ENCODE measurements at regions not wholly inside any gene's neighbourhood (a gene's known extent, or its start where the extent isn't known, plus 50 kb on each side); places are given as distances from the start of the nearest gene placed in this dataset.

DNA sequence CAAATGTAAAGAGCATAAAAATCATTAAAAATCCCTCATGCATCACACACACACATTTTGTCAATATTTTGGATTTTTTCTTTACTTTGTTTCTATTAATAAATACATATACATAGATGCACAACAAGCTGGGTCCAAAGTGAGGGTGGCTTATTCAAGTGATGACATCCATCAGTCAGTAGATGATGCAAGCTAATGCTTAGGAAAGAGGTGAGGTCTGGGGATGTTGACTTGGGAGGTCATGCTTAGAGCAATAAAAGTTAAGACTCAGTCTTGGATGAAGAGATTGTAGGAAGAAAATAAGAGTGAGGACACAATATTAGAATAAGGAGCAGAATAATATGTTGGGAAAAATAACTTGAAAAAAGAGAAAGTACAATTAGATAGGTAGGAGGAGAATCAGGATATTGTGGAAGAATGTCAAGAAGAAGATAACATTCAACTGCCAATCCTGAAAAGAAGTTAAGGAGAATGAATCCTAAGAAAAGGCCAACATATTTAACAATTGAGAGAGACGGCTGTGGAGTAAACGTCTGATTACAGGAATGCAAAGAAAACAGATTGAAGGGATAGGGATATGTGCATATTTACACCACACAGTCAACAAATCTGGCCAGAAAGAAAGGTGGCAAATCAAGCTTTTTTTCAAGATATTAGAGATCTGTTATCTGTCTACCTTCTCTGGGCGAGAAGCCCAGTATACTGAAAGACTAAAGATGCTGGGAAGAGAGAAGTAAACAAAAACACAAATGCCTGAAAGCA is 111.0 kb upstream of the TJP1 start:
- no peak for DNase-seq (ENCODE audit: extremely low read depth, low read depth)
- TF ChIP-seq CTCF (IDR thresholded peaks at IDR 0.05; ENCODE audit: low read depth, low read length, missing control alignments): no peak
- H3K4me3 ChIP-seq (replicated peaks; ENCODE audit: low read depth, low read length): no peak overlapping the region

- no peak for TF ChIP-seq CTCF (IDR thresholded peaks at IDR 0.05; ENCODE audit: low read depth, low read length, missing control alignments)
- no peak for DNase-seq (ENCODE audit: extremely low read depth, low read depth)
- no peak overlapping the region for H3K4me3 ChIP-seq (replicated peaks; ENCODE audit: low read depth, low read length)
These were observed 103.8 kb upstream of the TJP1 start for GRCh38 chr15:29926083-29926388.

DNA sequence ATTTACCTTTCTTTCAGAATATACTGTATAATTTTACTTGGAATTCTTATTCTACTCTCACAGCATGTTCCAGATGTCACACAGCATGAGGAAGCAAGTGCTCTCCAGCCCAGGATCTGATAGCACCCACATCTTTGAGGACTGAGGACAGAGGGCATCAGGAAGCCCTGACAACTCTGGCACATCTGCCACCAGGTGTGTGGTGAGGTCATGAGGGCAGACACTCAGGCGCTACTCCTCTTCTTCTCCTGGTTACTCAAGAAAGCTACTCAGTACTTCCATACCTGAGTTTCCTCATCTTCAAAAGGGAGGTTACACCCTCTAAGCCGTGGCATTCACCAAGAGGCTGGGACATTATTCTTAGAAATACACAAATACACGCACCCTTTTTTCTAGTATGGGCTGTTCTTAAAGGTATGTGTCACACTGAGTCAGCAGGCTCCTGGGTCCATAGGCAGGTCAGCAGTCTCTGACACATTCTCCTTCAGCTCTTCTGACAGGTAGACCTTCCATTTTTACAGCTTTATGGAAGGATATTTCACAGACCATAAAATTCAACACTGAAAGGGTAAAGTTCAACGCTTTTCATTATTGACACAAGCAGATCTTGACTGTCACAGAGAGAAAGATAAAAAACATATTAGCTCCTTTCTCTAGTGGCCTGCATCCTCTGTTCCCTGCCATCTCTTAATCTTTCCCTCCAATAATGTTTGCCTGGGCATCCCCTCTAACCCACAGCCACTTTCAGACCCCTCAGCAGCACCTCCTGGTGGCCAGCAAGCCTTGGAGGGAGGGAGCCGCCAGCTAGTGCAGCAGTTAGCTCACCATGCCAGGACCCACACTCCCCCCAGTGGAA is 103.2 kb upstream of the TJP1 start:
- peak; percentile 92 for TF ChIP-seq CTCF (IDR thresholded peaks at IDR 0.05; ENCODE audit: low read depth, low read length, missing control alignments)
- DNase-seq (ENCODE audit: extremely low read depth, low read depth): no peak

DNA sequence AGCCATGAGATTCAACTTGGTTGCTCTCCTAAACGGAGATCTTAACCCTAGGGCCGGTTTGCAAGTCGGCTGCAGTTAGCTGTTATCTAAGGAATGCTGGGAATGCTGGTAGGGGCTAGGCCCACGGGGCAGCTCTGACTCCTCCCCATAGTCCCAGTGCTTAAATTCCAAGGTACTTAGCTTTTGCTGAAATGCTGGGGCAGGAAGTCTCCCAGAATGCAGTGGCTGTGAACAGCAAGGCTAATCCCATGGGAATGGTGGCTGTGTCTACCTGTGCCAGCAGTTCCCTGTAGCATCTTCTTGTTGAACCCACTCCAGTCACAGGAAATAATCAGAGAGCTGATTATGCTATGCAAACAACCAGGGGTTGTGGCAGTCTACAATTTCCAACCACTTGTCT is 102.5 kb upstream of the TJP1 start:
- no peak for DNase-seq (ENCODE audit: extremely low read depth, low read depth)
- TF ChIP-seq CTCF (IDR thresholded peaks at IDR 0.05; ENCODE audit: low read depth, low read length, missing control alignments): no peak
- no peak overlapping the region for H3K4me3 ChIP-seq (replicated peaks; ENCODE audit: low read depth, low read length)

More for the DNA sequence above, 103.2 kb upstream of the TJP1 start:
- no peak overlapping the region for H3K4me3 ChIP-seq (replicated peaks; ENCODE audit: low read depth, low read length)

DNA sequence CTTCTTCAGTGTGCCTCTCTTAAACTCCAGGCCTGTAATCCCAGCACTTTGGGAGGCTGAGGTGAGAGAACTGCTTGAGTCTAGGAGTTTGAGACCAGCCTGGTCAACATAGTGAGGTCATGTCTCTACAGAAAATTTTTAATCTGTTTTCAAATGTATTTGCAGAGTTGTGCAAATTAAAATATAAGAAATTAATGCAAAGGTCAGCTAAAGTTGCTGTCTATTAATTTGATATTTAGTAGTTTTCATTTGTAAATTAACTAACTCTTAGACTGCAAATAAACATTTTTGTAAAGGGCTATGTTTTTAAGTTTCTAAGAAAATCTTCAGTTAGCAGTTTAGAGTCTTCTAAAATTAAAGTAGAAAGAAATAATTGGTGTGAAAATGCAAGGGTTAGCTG is 99.9 kb upstream of the TJP1 start:
- TF ChIP-seq CTCF (IDR thresholded peaks at IDR 0.05; ENCODE audit: low read depth, low read length, missing control alignments): no peak
- H3K4me3 ChIP-seq (replicated peaks; ENCODE audit: low read depth, low read length): no peak overlapping the region
- DNase-seq (ENCODE audit: extremely low read depth, low read depth): no peak

GRCh38 chr15:29921130-29921601 is 98.9 kb upstream of the TJP1 start:
- no peak overlapping the region for H3K4me3 ChIP-seq (replicated peaks; ENCODE audit: low read depth, low read length)
- TF ChIP-seq CTCF (IDR thresholded peaks at IDR 0.05; ENCODE audit: low read depth, low read length, missing control alignments): no peak
- no peak for DNase-seq (ENCODE audit: extremely low read depth, low read depth)
